GM12864 (cell line): ENCODE measurements at regions not wholly inside any gene's neighbourhood (a gene's known extent, or its start where the extent isn't known, plus 50 kb on each side); places are given as distances from the start of the nearest gene placed in this dataset.

Source experiments
- DNase-seq: peaks from one replicate; pipeline ENCODE4 v3.0.0-alpha.2; 2011; ENCODE audit warnings: low read depth
- H3K4me3 ChIP-seq: 2 replicates; pipeline ENCODE4 v1.5.1; 2011; ENCODE audit warnings: mild to moderate bottlenecking, low read depth, low read length, control low read depth
- CTCF ChIP-seq: IDR thresholded peaks from 2 replicates; pipeline ENCODE4 v1.5.1; 2011; ENCODE audit warnings: low read depth, mild to moderate bottlenecking, moderate library complexity, low read length, control low read depth, inconsistent platforms; ENCODE audit errors: missing control alignments

DNA sequence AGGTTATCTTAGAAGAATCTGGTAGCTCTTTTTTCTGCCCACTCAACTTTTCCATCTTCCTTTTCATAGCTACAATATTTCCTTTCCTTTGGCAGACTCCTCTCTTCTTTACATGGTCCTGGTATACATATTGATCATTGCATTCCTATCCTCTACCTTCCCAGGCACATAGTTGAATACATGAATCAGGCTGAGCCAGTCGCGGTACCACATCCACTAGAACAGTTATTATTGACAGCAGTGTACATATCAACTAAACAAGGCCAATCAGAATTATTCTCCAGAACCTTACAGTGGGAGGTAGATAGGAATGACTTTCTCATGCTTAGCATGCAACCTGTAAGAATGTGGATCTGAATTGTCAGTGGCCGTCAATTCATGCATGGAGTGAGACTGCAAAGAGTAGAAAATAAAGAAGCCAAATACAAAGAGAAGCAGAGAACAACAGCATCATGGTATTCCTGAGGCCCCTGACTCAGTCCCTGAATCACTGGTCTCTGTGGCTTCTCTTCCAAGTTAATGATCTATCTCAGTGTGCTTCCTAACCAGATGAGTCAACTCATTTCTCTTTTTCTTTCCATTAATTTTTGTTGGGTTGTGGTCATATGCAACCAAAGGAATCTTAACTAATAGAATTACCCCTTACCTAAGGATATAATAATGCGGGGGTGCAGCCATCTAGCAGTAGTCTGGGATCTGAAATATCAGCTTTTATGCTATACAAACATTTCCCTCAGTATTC lies 60.9 kb upstream of the DCBLD2 start:
- DNase-seq: no peak
- H3K4me3 ChIP-seq: no peak overlapping the region
- no peak for TF ChIP-seq CTCF

- no peak overlapping the region for H3K4me3 ChIP-seq
- TF ChIP-seq CTCF: no peak
- no peak for DNase-seq
Observed at GRCh38 chr3:98961161-98962155, 60.0 kb upstream of the DCBLD2 start.

- no peak for TF ChIP-seq CTCF
- no peak overlapping the region for H3K4me3 ChIP-seq
- DNase-seq: no peak
Observed at GRCh38 chr3:98957681-98958080, 56.2 kb upstream of the DCBLD2 start.

DNA sequence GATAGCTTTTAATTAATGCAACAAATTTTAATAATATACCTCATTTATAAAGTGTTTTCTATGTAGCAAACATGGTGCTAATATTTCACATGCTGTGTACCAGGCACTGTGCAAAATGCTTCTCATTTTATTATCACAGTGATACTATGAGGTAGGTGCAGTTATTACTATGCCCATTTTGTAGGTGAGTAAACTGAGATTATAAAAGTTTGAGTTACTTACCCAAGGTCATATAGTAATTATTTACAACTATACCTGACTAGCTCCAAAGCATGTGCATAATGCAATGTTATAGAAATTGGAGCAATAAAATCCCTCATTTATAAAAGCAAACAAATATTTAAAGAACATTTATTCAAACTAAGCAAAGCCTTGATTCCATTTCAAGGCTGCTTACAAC lies 54.5 kb upstream of the DCBLD2 start:
- DNase-seq: no peak
- TF ChIP-seq CTCF: no peak
- H3K4me3 ChIP-seq: no peak overlapping the region

GRCh38 chr3:98954791-98955604 lies 53.5 kb upstream of the DCBLD2 start:
- TF ChIP-seq CTCF: no peak
- no peak for DNase-seq
- no peak overlapping the region for H3K4me3 ChIP-seq

GRCh38 chr3:98954242-98954641 lies 52.7 kb upstream of the DCBLD2 start:
- TF ChIP-seq CTCF: no peak
- no peak overlapping the region for H3K4me3 ChIP-seq
- DNase-seq: no peak
